Body of pancreas (tissue), 4 donors: ENCODE measurements at regions not wholly inside any gene's neighbourhood (a gene's known extent, or its start where the extent isn't known, plus 50 kb on each side); places are given as distances from the start of the nearest gene placed in this dataset.

Source experiments
- POLR2A ChIP-seq, 3 donors: fragments of 450-650 bp; IDR thresholded peaks; one replicate each; pipeline ENCODE4 v1.6.1; 2016; ENCODE audit warnings: antibody characterized with exemption in 3 of 3, mild to moderate bottlenecking in 2 of 3
- TF ChIP-seq, protein P1 (sequence below), 7 experiments: fragments of 450-650 bp in 4 of 7; fragments of 200-600 bp in 3 of 7; sonication (generic) in 3 of 7; IDR thresholded peaks; one replicate each; pipeline ENCODE4 v1.5.1; 2016 to 2019; ENCODE audit warnings: antibody characterized with exemption in 7 of 7

DNA sequence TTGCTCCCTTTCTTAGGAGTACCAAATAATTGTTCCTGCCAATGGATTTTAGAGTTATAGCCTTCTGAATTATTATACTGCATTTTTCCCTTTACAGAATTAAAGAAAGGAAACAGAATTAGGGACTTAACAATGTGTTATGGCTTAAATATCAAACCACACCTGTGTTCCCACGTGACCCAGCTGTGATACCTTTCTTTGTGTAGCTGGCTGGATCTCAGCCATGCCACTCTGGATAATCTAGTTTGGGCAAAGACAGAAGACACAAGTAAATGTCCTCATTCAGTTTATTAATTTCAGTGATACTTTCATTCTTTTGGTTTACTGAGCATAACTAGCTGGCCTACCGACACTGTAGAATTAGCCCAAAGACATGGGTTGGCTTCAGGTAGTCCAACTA lies 417.2 kb upstream of the ADAMTS16 start:
- TF ChIP-seq, protein P1, sequence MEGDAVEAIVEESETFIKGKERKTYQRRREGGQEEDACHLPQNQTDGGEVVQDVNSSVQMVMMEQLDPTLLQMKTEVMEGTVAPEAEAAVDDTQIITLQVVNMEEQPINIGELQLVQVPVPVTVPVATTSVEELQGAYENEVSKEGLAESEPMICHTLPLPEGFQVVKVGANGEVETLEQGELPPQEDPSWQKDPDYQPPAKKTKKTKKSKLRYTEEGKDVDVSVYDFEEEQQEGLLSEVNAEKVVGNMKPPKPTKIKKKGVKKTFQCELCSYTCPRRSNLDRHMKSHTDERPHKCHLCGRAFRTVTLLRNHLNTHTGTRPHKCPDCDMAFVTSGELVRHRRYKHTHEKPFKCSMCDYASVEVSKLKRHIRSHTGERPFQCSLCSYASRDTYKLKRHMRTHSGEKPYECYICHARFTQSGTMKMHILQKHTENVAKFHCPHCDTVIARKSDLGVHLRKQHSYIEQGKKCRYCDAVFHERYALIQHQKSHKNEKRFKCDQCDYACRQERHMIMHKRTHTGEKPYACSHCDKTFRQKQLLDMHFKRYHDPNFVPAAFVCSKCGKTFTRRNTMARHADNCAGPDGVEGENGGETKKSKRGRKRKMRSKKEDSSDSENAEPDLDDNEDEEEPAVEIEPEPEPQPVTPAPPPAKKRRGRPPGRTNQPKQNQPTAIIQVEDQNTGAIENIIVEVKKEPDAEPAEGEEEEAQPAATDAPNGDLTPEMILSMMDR (IDR thresholded peaks at IDR 0.05) = no peak
- TF ChIP-seq POLR2A (IDR thresholded peaks at IDR 0.05) = no peak
